K562 (cell line): ENCODE measurements at regions not wholly inside any gene's neighbourhood (a gene's known extent, or its start where the extent isn't known, plus 50 kb on each side); places are given as distances from the start of the nearest gene placed in this dataset.

ENCODE experiments used
- ATAC-seq: fragments of 200-7000 bp; cut with Tn5 transposase; 3 replicates; pipeline ENCODE4 v1.9.1; 2020; ENCODE audit warnings: moderate library complexity
- BruUV-seq: library from RNA; stranded (reverse); fragments of 400-500 nt; replicated peaks from 2 replicates; lab custom pipeline; 2021; lab: Mats Ljungman, UMichigan
- CTCF ChIA-PET: fragments of 300-600 bp; formaldehyde crosslinking; extraction: SDS; loops from one replicate; lab custom pipeline; 2021; ENCODE audit warnings: low intra/inter-chr PET ratio; lab: Yijun Ruan, JAX
- POLR2A ChIA-PET: fragments of 300-600, 350-650 bp; sonication (Branson Sonifier 250); formaldehyde crosslinking; extraction: SDS; loops from one replicate; lab custom pipeline; 2021; ENCODE audit warnings: antibody characterized with exemption, inconsistent platforms; lab: Yijun Ruan, JAX
- DNase-seq, 4 experiments: peaks; one replicate each; pipeline versions ENCODE4 v3.0.0 to v3.0.0-alpha.2; 2011 to 2018; ENCODE audit warnings: low spot score in 3 of 4, mixed read lengths in 3 of 4; ENCODE audit errors: extremely low read depth in 1 of 4
- FAIRE-seq: peaks from 2 replicates; lab custom pipeline; 2011; peaks lifted over from hg19 to GRCh38; lab: Jason Lieb, UNC
- H2AFZ ChIP-seq: 2 replicates; pipeline ENCODE4 v1.6.0; 2011; ENCODE audit warnings: low read depth, low read length, control low read depth, inconsistent platforms
- H3K27ac ChIP-seq: fragments of 200-600 bp; 3 replicates; pipeline ENCODE4 v1.8.0; 2011; ENCODE audit warnings: low read depth, mild to moderate bottlenecking, control low read depth, inconsistent platforms, low read length, moderate library complexity, mixed read lengths; ENCODE audit errors: extremely low read depth
- H3K27me3 ChIP-seq, 2 experiments: fragments of 300-600 bp in 1 of 2; 2 replicates in 1 of 2; 3 replicates in 1 of 2; pipeline versions ENCODE4 v1.6.0 to v1.8.0; 2011; ENCODE audit warnings: inconsistent platforms in 2 of 2, low read length in 2 of 2, mild to moderate bottlenecking in 1 of 2, mixed read lengths in 1 of 2, moderate library complexity in 1 of 2; ENCODE audit not compliant: control insufficient read depth in 2 of 2, insufficient read depth in 2 of 2
- H3K36me3 ChIP-seq: fragments of 300-600 bp; 3 replicates; pipeline ENCODE4 v1.8.0; 2011; ENCODE audit warnings: mild to moderate bottlenecking, low read length, inconsistent platforms; ENCODE audit not compliant: control insufficient read depth, insufficient read depth
- H3K4me1 ChIP-seq, 2 experiments: fragments of 200-600 bp in 1 of 2; replicated peaks in 1 of 2; 2 replicates in 1 of 2; 3 replicates in 1 of 2; pipeline versions ENCODE4 v1.5.1 to v1.8.0; 2011; ENCODE audit warnings: inconsistent platforms in 2 of 2, low read length in 2 of 2, mild to moderate bottlenecking in 1 of 2, mixed read lengths in 1 of 2, moderate library complexity in 1 of 2; ENCODE audit not compliant: control insufficient read depth in 2 of 2, insufficient read depth in 2 of 2
- H3K4me2 ChIP-seq: 2 replicates; pipeline ENCODE4 v1.6.1; 2011; ENCODE audit warnings: low read length, control low read depth, inconsistent platforms, mixed read lengths; ENCODE audit not compliant: insufficient read depth
- H3K4me3 ChIP-seq: fragments of 200-600 bp; sonication (generic), shearing (Covaris generic); 2 replicates; pipeline ENCODE4 v1.5.1; 2016; ENCODE audit warnings: control low read depth, inconsistent platforms
- H3K79me2 ChIP-seq: fragments of 200-600 bp; 3 replicates; pipeline ENCODE4 v1.8.0; 2011; ENCODE audit warnings: low read length, inconsistent platforms; ENCODE audit not compliant: control insufficient read depth, insufficient read depth
- H3K9ac ChIP-seq, 2 experiments: 2 replicates each; pipeline versions ENCODE4 v1.6.0 to v1.6.1; 2011; ENCODE audit warnings: low read depth in 2 of 2, low read length in 2 of 2, control low read depth in 1 of 2, inconsistent platforms in 1 of 2, mild to moderate bottlenecking in 1 of 2, mixed read lengths in 1 of 2; ENCODE audit not compliant: insufficient read depth in 1 of 2
- H3K9me1 ChIP-seq: one replicate; pipeline ENCODE4 v1.6.0; 2011; ENCODE audit warnings: inconsistent platforms, mild to moderate bottlenecking, low read length, moderate library complexity; ENCODE audit not compliant: control insufficient read depth, insufficient read depth
- H3K9me3 ChIP-seq: replicated peaks from 2 replicates; pipeline ENCODE4 v1.5.1; 2011; ENCODE audit warnings: low read depth, low read length, inconsistent platforms; ENCODE audit not compliant: control insufficient read depth, insufficient read depth
- H4K20me1 ChIP-seq: replicated peaks from 2 replicates; pipeline ENCODE4 v1.6.1; 2011; ENCODE audit warnings: low read length, inconsistent platforms, mixed read lengths; ENCODE audit not compliant: control insufficient read depth, insufficient read depth
- CEBPG ChIP-seq, 3 experiments: fragments of 200-800 bp in 1 of 3; sonication (Bioruptor generic) in 1 of 3; sonication (generic) in 1 of 3; formaldehyde crosslinking in 1 of 3; IDR thresholded peaks in 2 of 3; conservative IDR thresholded peaks in 1 of 3; 2 replicates each; pipeline versions ENCODE4 v1.6.1 to v1.8.0; 2016 to 2022; ENCODE audit warnings: missing compliant biosample characterization in 2 of 3, missing genetic modification characterization in 2 of 3, mild to moderate bottlenecking in 1 of 3, missing genetic modification reagents in 1 of 3
- ETV1 ChIP-seq: fragments of 450-650 bp; conservative IDR thresholded peaks from 2 replicates; pipeline ENCODE4 v1.6.1; 2016; ENCODE audit warnings: missing genetic modification characterization, control low read depth, low read depth, missing compliant biosample characterization
- GABPB1 ChIP-seq: sonication (generic); formaldehyde crosslinking; IDR thresholded peaks from 2 replicates; pipeline ENCODE4 v1.8.0; 2022; ENCODE audit warnings: mild to moderate bottlenecking, missing genetic modification reagents
- NFE2 ChIP-seq: IDR thresholded peaks from 2 replicates; pipeline ENCODE4 v1.6.1; 2014; ENCODE audit warnings: antibody characterized with exemption, low read depth
- NR2C2 ChIP-seq, 2 experiments: fragments of 200-800 bp in 1 of 2; sonication (Bioruptor generic) in 1 of 2; sonication (generic) in 1 of 2; formaldehyde crosslinking in 1 of 2; IDR thresholded peaks; 2 replicates each; pipeline versions ENCODE4 v1.6.1 to v1.8.0; 2016 to 2022; ENCODE audit warnings: mild to moderate bottlenecking in 1 of 2, missing compliant biosample characterization in 1 of 2, missing genetic modification characterization in 1 of 2, missing genetic modification reagents in 1 of 2
- NUFIP1 ChIP-seq: fragments of 450-650 bp; IDR thresholded peaks from 2 replicates; pipeline ENCODE4 v1.6.1; 2018; ENCODE audit not compliant: partially characterized antibody
- PRPF4 ChIP-seq: fragments of 200-400 bp; formaldehyde crosslinking; IDR thresholded peaks from one replicate; pipeline ENCODE4 v1.6.1; 2017; ENCODE audit warnings: low read length, low read depth, mild to moderate bottlenecking; ENCODE audit not compliant: insufficient read depth, poor library complexity, severe bottlenecking
- TAF7 ChIP-seq: fragments of 450-650 bp; IDR thresholded peaks from 2 replicates; pipeline ENCODE4 v1.6.1; 2016; ENCODE audit warnings: missing genetic modification characterization, missing compliant biosample characterization
- U2AF1 ChIP-seq: fragments of 200-400 bp; formaldehyde crosslinking; optimal IDR thresholded peaks from 2 replicates; pipeline ENCODE3; 2017; ENCODE audit warnings: mild to moderate bottlenecking, low read depth, low read length, moderate library complexity
- U2AF2 ChIP-seq: fragments of 200-400 bp; formaldehyde crosslinking; optimal IDR thresholded peaks from 2 replicates; pipeline ENCODE3; 2017; ENCODE audit warnings: low read depth, mild to moderate bottlenecking, low read length
- ZNF175 ChIP-seq: fragments of 200-800 bp; sonication (Bioruptor generic); IDR thresholded peaks from 2 replicates; pipeline ENCODE4 v1.6.1; 2016; ENCODE audit warnings: low read depth, mild to moderate bottlenecking, missing genetic modification characterization, missing compliant biosample characterization
- ZNF584 ChIP-seq: fragments of 200-800 bp; sonication (Bioruptor generic); IDR thresholded peaks from 2 replicates; pipeline ENCODE4 v1.6.1; 2016; ENCODE audit warnings: low read depth, mild to moderate bottlenecking, missing genetic modification characterization, missing compliant biosample characterization
- WGBS: fragments of 100-300 bp; shearing (Covaris generic); methylation state at CpG from one replicate; pipeline ENCODE4 v1.1.6; 2016; ENCODE audit warnings: low coverage, mixed read lengths; ENCODE audit not compliant: insufficient coverage; ENCODE audit errors: missing lambda C conversion rate; 5-methylcytosine and 5-hydroxymethylcytosine counted together
- in situ Hi-C: fragments of 300-500 bp; cut with MboI; formaldehyde crosslinking; loops from 4 replicates; pipeline ENCODE4 v1.15.0; 2018; ENCODE audit warnings: inconsistent platforms, mixed read lengths
- intact Hi-C: fragments of 100-400 bp; cut with micrococcal nuclease; formaldehyde crosslinking; loops from 2 replicates; pipeline ENCODE4 v1.14.2; 2022
- TF ChIP-seq, protein P1 (sequence below): IDR thresholded peaks from 2 replicates; pipeline ENCODE4 v1.6.1; 2016; ENCODE audit warnings: missing genetic modification characterization, missing compliant biosample characterization

DNA sequence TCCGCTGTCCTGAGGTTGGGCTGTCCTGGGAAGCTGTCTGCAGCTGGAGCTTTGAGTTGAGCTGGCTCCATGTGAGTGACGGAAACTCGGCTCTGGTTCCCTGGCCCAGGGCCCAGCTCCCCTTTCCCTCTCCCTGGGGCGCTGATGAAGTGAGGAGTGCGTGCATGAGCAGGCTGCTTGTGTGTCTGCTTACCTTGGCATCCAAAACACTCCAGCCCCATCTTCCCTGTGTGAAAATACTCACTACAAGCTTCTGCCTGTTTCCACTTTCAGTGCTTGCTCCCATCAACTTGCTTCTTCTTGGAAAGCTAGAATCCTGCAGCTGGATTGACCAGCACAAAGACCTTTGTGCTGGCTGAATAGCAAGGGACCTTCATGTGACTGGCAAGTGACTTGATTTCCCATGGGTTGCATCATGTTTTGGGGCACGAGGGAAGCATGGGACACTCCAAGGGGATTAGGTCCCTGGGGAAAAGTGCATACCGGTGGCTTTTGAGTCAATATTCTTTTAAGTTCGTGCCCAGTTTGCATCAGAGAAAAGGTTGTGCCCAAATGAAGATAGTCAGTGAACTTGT lies 198.1 kb downstream of the GADD45G start:
- BruUV-seq = no TSS peak
- DNase-seq = no peak

DNA sequence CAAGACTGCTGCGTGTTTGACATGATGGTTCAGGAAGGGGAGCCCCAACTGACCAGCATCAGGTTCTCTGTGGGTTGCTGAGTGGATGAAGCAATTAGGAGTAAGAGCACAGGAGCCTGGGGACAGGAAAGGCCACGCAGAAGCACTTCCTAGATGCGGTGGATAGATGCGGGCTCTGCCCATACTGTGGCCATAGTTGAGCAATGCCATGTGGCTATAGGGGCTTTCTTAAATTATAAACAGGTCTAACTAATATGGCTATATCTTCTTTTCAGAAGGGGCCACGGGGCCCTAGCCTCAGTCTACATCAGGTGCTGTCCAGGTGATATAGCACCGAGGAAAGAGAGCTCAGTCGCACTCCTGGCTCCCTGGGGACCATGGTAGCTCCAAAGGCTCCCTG lies 198.6 kb downstream of the GADD45G start:
- DNase-seq (no peak), FAIRE-seq (no peak), ATAC-seq (no peak)
- 2% methylated on average over 7 of the region's 7 CpGs for WGBS
- Histone ChIP-seq H3K9ac (no peak overlapping the region), H2AFZ (no peak overlapping the region), H3K27ac (no peak overlapping the region), H4K20me1 (no peaks in the 10 kb centered on the region), H3K4me1 (no peaks in the 10 kb centered on the region; a peak in 1 of 5 replicates), H3K27me3 (peaks cover 0 to 3% of the 10 kb centered on the region in 2 experiments; a peak in 1 of 5 replicates), H3K9me1 (no peaks in the 10 kb centered on the region), H3K79me2 (no peaks in the 10 kb centered on the region), H3K9me3 (no peaks in the 10 kb centered on the region), H3K4me3 (no peak overlapping the region), H3K4me2 (no peak overlapping the region), H3K36me3 (no peaks in the 10 kb centered on the region)
- intact Hi-C loops (no loop called here), in situ Hi-C loops (no loop called here)
- TF ChIP-seq, protein P1, sequence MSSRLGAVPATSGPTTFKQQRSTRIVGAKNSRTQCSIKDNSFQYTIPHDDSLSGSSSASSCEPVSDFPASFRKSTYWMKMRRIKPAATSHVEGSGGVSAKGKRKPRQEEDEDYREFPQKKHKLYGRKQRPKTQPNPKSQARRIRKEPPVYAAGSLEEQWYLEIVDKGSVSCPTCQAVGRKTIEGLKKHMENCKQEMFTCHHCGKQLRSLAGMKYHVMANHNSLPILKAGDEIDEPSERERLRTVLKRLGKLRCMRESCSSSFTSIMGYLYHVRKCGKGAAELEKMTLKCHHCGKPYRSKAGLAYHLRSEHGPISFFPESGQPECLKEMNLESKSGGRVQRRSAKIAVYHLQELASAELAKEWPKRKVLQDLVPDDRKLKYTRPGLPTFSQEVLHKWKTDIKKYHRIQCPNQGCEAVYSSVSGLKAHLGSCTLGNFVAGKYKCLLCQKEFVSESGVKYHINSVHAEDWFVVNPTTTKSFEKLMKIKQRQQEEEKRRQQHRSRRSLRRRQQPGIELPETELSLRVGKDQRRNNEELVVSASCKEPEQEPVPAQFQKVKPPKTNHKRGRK (tag) = no peak
- no peak for TF ChIP-seq CEBPG (CRISPR knock-in tag; IDR thresholded peaks at IDR 0.05)
- TF ChIP-seq CEBPG (tag; conservative IDR thresholded peaks at IDR 0.05 in 1 of 2, IDR thresholded peaks at IDR 0.05 in 1 of 2) = peak in 1 of 2 experiments; percentile 49; a peak in 1 of 4 replicates
- TF ChIP-seq NR2C2 (CRISPR knock-in tag; IDR thresholded peaks at IDR 0.05) = no peak
- TF ChIP-seq NR2C2 (tag; IDR thresholded peaks at IDR 0.05) = 0 out of 2 replicates have a peak, but pooled peaks have one; percentile 16
- no peak for TF ChIP-seq U2AF1
- TF ChIP-seq ZNF175 (CRISPR knock-in tag) = peak; percentile 51; the same call in 1 of the 2 replicates
- TF ChIP-seq U2AF2 = no peak
- no peak for TF ChIP-seq ETV1 (tag)
- no peak for TF ChIP-seq GABPB1 (CRISPR knock-in tag)
- peak; percentile 69; the same call in 1 of the 2 replicates for TF ChIP-seq ZNF584 (CRISPR knock-in tag)
- no peak for TF ChIP-seq TAF7
- BruUV-seq = no TSS peak
- POLR2A ChIA-PET = no interaction called here
- CTCF ChIA-PET = no interaction called here

More for the DNA sequence above, 198.1 kb downstream of the GADD45G start:
- intact Hi-C loops = no loop called here
- no peak overlapping the region for H2AFZ ChIP-seq
- H4K20me1 ChIP-seq = no peaks in the 10 kb centered on the region
- no peak overlapping the region for H3K9ac ChIP-seq
- in situ Hi-C loops = no loop called here
- H3K36me3 ChIP-seq = no peaks in the 10 kb centered on the region
- H3K4me2 ChIP-seq = no peak overlapping the region
- WGBS = 0% methylated on average over 5 of the region's 8 CpGs
- no peak for TF ChIP-seq NFE2
- TF ChIP-seq PRPF4 = no peak
- peak; percentile 13; the same call in 1 of the 2 replicates for TF ChIP-seq ZNF584 (CRISPR knock-in tag)
- no peak for TF ChIP-seq CEBPG (CRISPR knock-in tag; IDR thresholded peaks at IDR 0.05)
- peak in 1 of 2 experiments; percentile 73; a peak in 3 of 4 replicates for TF ChIP-seq CEBPG (tag; conservative IDR thresholded peaks at IDR 0.05 in 1 of 2, IDR thresholded peaks at IDR 0.05 in 1 of 2)
- no peak for TF ChIP-seq NUFIP1
- no peaks in the 10 kb centered on the region for H3K9me1 ChIP-seq
- no peak overlapping the region for H3K4me3 ChIP-seq
- H3K9me3 ChIP-seq = no peaks in the 10 kb centered on the region
- ChIA-PET CTCF (no interaction called here), POLR2A (no interaction called here)
- no peaks in the 10 kb centered on the region for H3K79me2 ChIP-seq
- no peak for FAIRE-seq
- ATAC-seq = no peak
- no peak overlapping the region for H3K27ac ChIP-seq
- no peaks in the 10 kb centered on the region; a peak in 1 of 5 replicates for H3K27me3 ChIP-seq
- H3K4me1 ChIP-seq = no peaks in the 10 kb centered on the region; a peak in 1 of 5 replicates
